ENCODE measurements at regions not wholly inside any gene's neighbourhood (a gene's known extent, or its start where the extent isn't known, plus 50 kb on each side); places are given as distances from the start of the nearest gene placed in this dataset.

DNA sequence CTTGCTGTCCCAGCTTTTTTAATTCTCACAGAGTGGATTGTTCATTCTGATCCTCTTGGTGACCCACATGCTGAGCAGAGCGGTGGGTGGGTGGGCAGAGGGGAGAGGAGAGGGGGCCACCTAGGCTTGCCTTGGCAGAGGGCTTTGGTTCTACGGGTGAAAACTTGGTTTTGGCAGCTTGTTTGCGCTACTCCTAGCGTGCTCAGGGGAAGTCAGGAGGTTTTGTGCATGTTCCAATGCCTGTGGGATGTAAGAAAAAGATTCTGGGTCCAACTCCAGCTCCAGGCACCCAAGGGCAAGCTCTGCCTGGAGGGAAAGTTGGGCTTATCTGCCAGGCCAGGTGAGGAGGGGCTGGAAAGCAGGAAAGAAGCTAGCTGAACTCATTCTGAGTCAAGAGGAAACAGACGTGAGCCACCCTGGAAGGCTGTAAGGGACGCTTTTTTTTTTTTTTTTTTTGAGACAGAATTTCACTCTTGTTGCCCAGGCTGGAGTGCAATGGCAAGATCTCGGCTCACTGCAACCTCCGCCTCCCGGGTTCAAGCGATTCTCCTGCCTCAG is 169.1 kb downstream of the WSCD1 start:
- TF ChIP-seq, protein P1, sequence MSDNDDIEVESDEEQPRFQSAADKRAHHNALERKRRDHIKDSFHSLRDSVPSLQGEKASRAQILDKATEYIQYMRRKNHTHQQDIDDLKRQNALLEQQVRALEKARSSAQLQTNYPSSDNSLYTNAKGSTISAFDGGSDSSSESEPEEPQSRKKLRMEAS (IDR thresholded peaks at IDR 0.05): no peak
- TF ChIP-seq, protein P2, sequence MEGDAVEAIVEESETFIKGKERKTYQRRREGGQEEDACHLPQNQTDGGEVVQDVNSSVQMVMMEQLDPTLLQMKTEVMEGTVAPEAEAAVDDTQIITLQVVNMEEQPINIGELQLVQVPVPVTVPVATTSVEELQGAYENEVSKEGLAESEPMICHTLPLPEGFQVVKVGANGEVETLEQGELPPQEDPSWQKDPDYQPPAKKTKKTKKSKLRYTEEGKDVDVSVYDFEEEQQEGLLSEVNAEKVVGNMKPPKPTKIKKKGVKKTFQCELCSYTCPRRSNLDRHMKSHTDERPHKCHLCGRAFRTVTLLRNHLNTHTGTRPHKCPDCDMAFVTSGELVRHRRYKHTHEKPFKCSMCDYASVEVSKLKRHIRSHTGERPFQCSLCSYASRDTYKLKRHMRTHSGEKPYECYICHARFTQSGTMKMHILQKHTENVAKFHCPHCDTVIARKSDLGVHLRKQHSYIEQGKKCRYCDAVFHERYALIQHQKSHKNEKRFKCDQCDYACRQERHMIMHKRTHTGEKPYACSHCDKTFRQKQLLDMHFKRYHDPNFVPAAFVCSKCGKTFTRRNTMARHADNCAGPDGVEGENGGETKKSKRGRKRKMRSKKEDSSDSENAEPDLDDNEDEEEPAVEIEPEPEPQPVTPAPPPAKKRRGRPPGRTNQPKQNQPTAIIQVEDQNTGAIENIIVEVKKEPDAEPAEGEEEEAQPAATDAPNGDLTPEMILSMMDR (IDR thresholded peaks at IDR 0.05; ENCODE audit: control extremely low read depth in 1 of 3, insufficient read depth in 1 of 3, low read depth in 1 of 3, low read length in 3 of 3): no peak
- TF ChIP-seq POLR2A (IDR thresholded peaks at IDR 0.05; ENCODE audit: control extremely low read depth in 1 of 2, low read depth in 2 of 2, low read length in 2 of 2) (no peak), TBP (IDR thresholded peaks at IDR 0.05; ENCODE audit: low read depth, low read length) (no peak), TCF12 (IDR thresholded peaks at IDR 0.05; ENCODE audit: low read depth, low read length) (no peak), SRF (IDR thresholded peaks at IDR 0.05; ENCODE audit: low read depth, low read length) (no peak), PHF8 (conservative IDR thresholded peaks at IDR 0.05; ENCODE audit: low read depth, low read length) (no peak), SAP30 (IDR thresholded peaks at IDR 0.05; ENCODE audit: insufficient read depth, insufficient replicate concordance, low read length) (no peak), ZNF274 (IDR thresholded peaks at IDR 0.05; ENCODE audit: borderline replicate concordance, extremely low read depth, low read length) (no peak)
- TF ChIP-seq, protein P3, sequence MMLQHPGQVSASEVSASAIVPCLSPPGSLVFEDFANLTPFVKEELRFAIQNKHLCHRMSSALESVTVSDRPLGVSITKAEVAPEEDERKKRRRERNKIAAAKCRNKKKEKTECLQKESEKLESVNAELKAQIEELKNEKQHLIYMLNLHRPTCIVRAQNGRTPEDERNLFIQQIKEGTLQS (IDR thresholded peaks at IDR 0.05; ENCODE audit: insufficient read depth, low read depth, low read length): no peak

Data from H1 (cell line).